Ectodermal cell (in vitro differentiated cells): ENCODE measurements at regions not wholly inside any gene's neighbourhood (a gene's known extent, or its start where the extent isn't known, plus 50 kb on each side); places are given as distances from the start of the nearest gene placed in this dataset.
"Not testable (repeated sequence)": the region's sequence is repeated elsewhere in the genome, so short reads cannot be mapped to it uniquely, and the experiment has no call there.

Experiments used
- H3K27ac ChIP-seq: 2 replicates; pipeline ENCODE4 v1.7.0; 2013; ENCODE audit warnings: mild to moderate bottlenecking, low read depth, low read length; ENCODE audit not compliant: insufficient read depth, poor library complexity, severe bottlenecking
- H3K27me3 ChIP-seq: 2 replicates; pipeline ENCODE4 v1.7.0; 2013; ENCODE audit warnings: mild to moderate bottlenecking, low read length; ENCODE audit not compliant: insufficient read depth, control insufficient read depth, poor library complexity, severe bottlenecking
- H3K36me3 ChIP-seq: one replicate; pipeline ENCODE4 v1.7.0; 2013; ENCODE audit warnings: low read length; ENCODE audit not compliant: control insufficient read depth, insufficient read depth
- H3K4me1 ChIP-seq: one replicate; pipeline ENCODE4 v1.7.0; 2013; ENCODE audit warnings: low read length; ENCODE audit not compliant: control insufficient read depth, insufficient read depth
- H3K4me3 ChIP-seq: 2 replicates; pipeline ENCODE4 v1.7.0; 2013; ENCODE audit warnings: low read depth, low read length, control low read depth; ENCODE audit not compliant: insufficient read depth
- H3K9me3 ChIP-seq: 2 replicates; pipeline ENCODE4 v1.7.0; 2013; ENCODE audit warnings: mild to moderate bottlenecking, low read length, moderate library complexity; ENCODE audit not compliant: control insufficient read depth
- WGBS, 2 experiments: methylation state at CpG; one replicate each; pipeline ENCODE4 v1.1.7; 2013; ENCODE audit warnings: missing lambda C conversion rate in 2 of 2; 5-methylcytosine and 5-hydroxymethylcytosine counted together

GRCh38 chr9:115548609-115549260 is 430.8 kb upstream of the TNC start:
- H3K4me1 ChIP-seq: no peaks in the 10 kb centered on the region
- no peaks in the 10 kb centered on the region for H3K27me3 ChIP-seq
- H3K4me3 ChIP-seq: no peak overlapping the region
- no peak overlapping the region for H3K27ac ChIP-seq
- no peaks in the 10 kb centered on the region for H3K36me3 ChIP-seq
- 62 to 74% methylated on average over 2 of the region's 2 CpGs for WGBS, 2 experiments
- H3K9me3 ChIP-seq: no peaks in the 10 kb centered on the region

GRCh38 chr9:115551396-115551795 is 433.4 kb upstream of the TNC start:
- H3K27ac ChIP-seq: no peak overlapping the region
- H3K36me3 ChIP-seq: no peaks in the 10 kb centered on the region
- H3K27me3 ChIP-seq: no peaks in the 10 kb centered on the region
- WGBS, 2 experiments: 71 to 73% methylated on average over 2 of the region's 2 CpGs
- H3K9me3 ChIP-seq: peaks cover 4% of the 10 kb centered on the region
- H3K4me1 ChIP-seq: no peaks in the 10 kb centered on the region
- no peak overlapping the region for H3K4me3 ChIP-seq

- no peak overlapping the region for H3K27ac ChIP-seq
- H3K36me3 ChIP-seq: no peaks in the 10 kb centered on the region
- H3K4me3 ChIP-seq: no peak overlapping the region
- 72 to 81% methylated on average over 2 of the region's 2 CpGs for WGBS, 2 experiments
- peaks cover 5% of the 10 kb centered on the region for H3K9me3 ChIP-seq
- H3K4me1 ChIP-seq: no peaks in the 10 kb centered on the region
- H3K27me3 ChIP-seq: no peaks in the 10 kb centered on the region
Observed at GRCh38 chr9:115553060-115553773, 435.3 kb upstream of the TNC start.

- 41 to 57% methylated on average over 1 of the region's 1 CpG for WGBS, 2 experiments
- no peak overlapping the region for H3K4me3 ChIP-seq
- no peaks in the 10 kb centered on the region for H3K4me1 ChIP-seq
Observed at GRCh38 chr9:115556432-115556831, 438.5 kb upstream of the TNC start.

GRCh38 chr9:115575147-115575546 is 457.2 kb upstream of the TNC start:
- Histone ChIP-seq H3K4me3 (no peak overlapping the region), H3K27ac (no peak overlapping the region), H3K9me3 (no peaks in the 10 kb centered on the region), H3K27me3 (no peaks in the 10 kb centered on the region), H3K36me3 (no peaks in the 10 kb centered on the region), H3K4me1 (no peaks in the 10 kb centered on the region)
- no CpG with 5 or more reads among the region's 1 CpG for WGBS, 2 experiments

More at GRCh38 chr9:115556432-115556831, 438.5 kb upstream of the TNC start:
- H3K9me3 ChIP-seq: peaks cover 5% of the 10 kb centered on the region
- no peak overlapping the region for H3K27ac ChIP-seq
- H3K27me3 ChIP-seq: no peaks in the 10 kb centered on the region
- no peaks in the 10 kb centered on the region for H3K36me3 ChIP-seq

DNA sequence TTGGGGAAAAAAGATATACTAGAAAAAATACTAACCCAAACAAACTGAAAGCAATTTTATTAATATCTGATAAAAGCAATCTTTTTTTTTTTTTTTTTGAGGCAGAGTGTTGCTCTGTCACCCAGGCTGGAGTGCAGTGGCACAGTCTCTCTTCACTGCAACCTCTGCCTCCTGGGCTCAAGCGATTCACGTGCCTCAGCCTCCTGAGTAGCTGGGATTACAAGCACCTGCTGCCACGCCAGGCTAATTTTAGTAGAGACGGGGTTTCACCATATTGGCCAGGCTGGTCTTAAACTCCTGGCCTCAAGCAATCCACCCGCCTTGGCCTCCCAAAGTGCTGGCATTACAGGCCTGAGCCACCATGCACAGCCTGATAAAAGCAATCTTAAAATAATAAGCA is 467.5 kb upstream of the TNC start:
- not testable (repeated sequence) for H3K4me3 ChIP-seq, H3K4me1 ChIP-seq, H3K27ac ChIP-seq, H3K27me3 ChIP-seq, H3K9me3 ChIP-seq, H3K36me3 ChIP-seq
- 78 to 81% methylated on average over 5 of the region's 5 CpGs for WGBS, 2 experiments

DNA sequence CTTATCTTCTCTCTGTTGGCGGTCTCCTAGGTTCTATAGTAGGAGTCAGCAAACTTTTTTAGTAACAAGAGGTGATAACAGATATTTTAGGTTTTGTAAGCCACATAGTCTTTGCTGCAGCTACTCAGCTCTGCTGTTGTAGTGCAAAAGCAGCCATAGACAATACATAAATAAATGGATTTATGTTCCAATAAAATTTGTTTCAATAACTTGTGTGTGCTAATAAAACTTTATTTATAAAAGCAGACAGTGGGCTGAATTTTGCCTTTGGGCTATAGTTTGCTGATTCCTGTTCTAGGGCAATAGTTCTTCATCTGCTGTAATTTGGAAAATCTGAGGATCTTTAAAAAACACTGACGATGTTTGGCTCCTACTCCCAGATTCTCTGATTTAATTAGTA is 469.4 kb upstream of the TNC start:
- Histone ChIP-seq H3K9me3 (no peaks in the 10 kb centered on the region), H3K4me1 (no peaks in the 10 kb centered on the region), H3K36me3 (no peaks in the 10 kb centered on the region), H3K27ac (no peak overlapping the region), H3K4me3 (no peak overlapping the region), H3K27me3 (no peaks in the 10 kb centered on the region)
- 88 to 100% methylated on average over 1 to 2 of the region's 2 CpGs for WGBS, 2 experiments

DNA sequence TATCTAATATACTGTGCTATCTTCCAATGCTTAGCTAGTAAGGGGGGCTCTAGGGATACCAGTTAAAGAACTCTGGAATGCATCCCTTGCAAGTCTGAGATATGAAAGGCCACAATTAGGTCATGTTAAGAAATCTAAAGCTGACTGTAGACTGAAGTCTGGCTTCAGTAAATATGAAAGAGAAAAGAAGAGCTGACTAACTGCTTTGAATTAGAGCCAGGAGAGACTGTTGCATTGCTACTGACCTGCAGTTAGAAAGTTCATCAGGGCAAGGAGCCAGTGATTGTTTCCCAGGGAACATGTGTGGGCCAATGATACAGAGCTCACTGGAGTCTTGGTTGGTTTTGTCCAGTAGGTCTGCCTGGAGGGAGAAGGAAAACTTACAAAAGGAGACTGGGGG is 472.1 kb upstream of the TNC start:
- Histone ChIP-seq H3K27ac (no peak overlapping the region), H3K4me1 (no peaks in the 10 kb centered on the region)

DNA sequence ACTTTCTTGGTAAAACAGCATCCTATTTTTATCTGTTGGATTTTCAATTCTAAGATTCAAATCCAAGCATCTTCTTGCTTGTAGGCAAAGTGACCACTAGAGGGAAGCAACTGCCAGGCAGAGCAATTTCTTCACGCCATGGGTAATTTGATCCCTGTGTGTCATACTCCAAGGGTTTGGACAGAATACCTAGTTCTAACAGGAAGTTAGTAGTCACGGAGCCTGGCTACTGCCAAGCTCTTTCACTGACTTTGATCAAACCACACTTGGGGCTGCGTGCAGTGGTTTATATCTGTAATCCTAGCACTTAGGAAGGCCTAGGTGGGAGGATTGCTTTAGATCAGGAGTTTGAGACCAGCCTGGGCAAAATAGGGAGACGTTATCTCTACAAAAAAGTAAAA is 473.6 kb upstream of the TNC start:
- H3K27ac ChIP-seq: no peak overlapping the region
- H3K4me3 ChIP-seq: no peak overlapping the region
- H3K36me3 ChIP-seq: no peaks in the 10 kb centered on the region
- 25% methylated on average over 4 of the region's 4 CpGs for WGBS, 2 experiments
- no peaks in the 10 kb centered on the region for H3K9me3 ChIP-seq
- no peaks in the 10 kb centered on the region for H3K27me3 ChIP-seq
- H3K4me1 ChIP-seq: peaks cover 6% of the 10 kb centered on the region

More for the DNA sequence above, 472.1 kb upstream of the TNC start:
- no peaks in the 10 kb centered on the region for H3K9me3 ChIP-seq
- no peaks in the 10 kb centered on the region for H3K36me3 ChIP-seq
- no peaks in the 10 kb centered on the region for H3K27me3 ChIP-seq
- H3K4me3 ChIP-seq: no peak overlapping the region

GRCh38 chr9:115593587-115594091 is 475.7 kb upstream of the TNC start:
- H3K4me3 ChIP-seq: no peak overlapping the region
- no peaks in the 10 kb centered on the region for H3K9me3 ChIP-seq
- 26 to 28% methylated on average over 3 to 4 of the region's 4 CpGs for WGBS, 2 experiments
- peaks cover 8% of the 10 kb centered on the region for H3K4me1 ChIP-seq
- no peaks in the 10 kb centered on the region for H3K36me3 ChIP-seq
- H3K27ac ChIP-seq: no peak overlapping the region
- no peaks in the 10 kb centered on the region for H3K27me3 ChIP-seq
